Gastrocnemius medialis (tissue), 4 donors: ENCODE measurements at regions not wholly inside any gene's neighbourhood (a gene's known extent, or its start where the extent isn't known, plus 50 kb on each side); places are given as distances from the start of the nearest gene placed in this dataset.

ENCODE experiments used
- ATAC-seq, 2 donors: fragments of 150-250 bp; one replicate each; pipeline ENCODE4 v1.9.1; 2016
- DNase-seq, 2 donors: peaks; one replicate each; pipeline ENCODE4 v3.0.0-alpha.2; 2019
- H3K27ac ChIP-seq, 4 donors: fragments of 200-600 bp; sonication (generic); 1 replicate in 1 of 4; 2 replicates in 3 of 4; pipeline ENCODE4 v1.5.1; 2016 to 2018; ENCODE audit warnings: mild to moderate bottlenecking in 2 of 4, moderate library complexity in 1 of 4
- H3K27me3 ChIP-seq, 3 donors: fragments of 200-600 bp; sonication (generic) in 2 of 3; 1 replicate in 1 of 3; 2 replicates in 2 of 3; pipeline versions ENCODE4 v1.5.1 to v1.6.0; 2016 to 2019; ENCODE audit warnings: mild to moderate bottlenecking in 1 of 3, moderate library complexity in 1 of 3
- H3K36me3 ChIP-seq, 2 donors: fragments of 200-600 bp; sonication (generic) in 1 of 2; one replicate each; pipeline ENCODE4 v1.5.1; 2017 to 2018
- H3K4me1 ChIP-seq, 2 donors: fragments of 200-600 bp; sonication (generic) in 1 of 2; one replicate each; pipeline ENCODE4 v1.5.1; 2016 to 2017; ENCODE audit warnings: mild to moderate bottlenecking in 2 of 2
- H3K4me3 ChIP-seq, 4 donors: fragments of 200-600 bp; sonication (generic) in 3 of 4; 1 replicate in 1 of 4; 2 replicates in 3 of 4; pipeline ENCODE4 v1.5.1; 2016 to 2019; ENCODE audit warnings: mild to moderate bottlenecking in 2 of 4
- H3K9me3 ChIP-seq, 3 donors: fragments of 200-600 bp; sonication (generic) in 2 of 3; 1 replicate in 1 of 3; 2 replicates in 2 of 3; pipeline ENCODE4 v1.5.1; 2016 to 2019
- POLR2A ChIP-seq, 2 donors: fragments of 450-650 bp; IDR thresholded peaks; one replicate each; pipeline ENCODE4 v1.6.1; 2017; ENCODE audit warnings: antibody characterized with exemption in 2 of 2, mild to moderate bottlenecking in 2 of 2, moderate library complexity in 2 of 2
- in situ Hi-C, 4 donors: fragments of 200-750 bp; cut with MboI; loops; one replicate each; pipeline versions ENCODE4 v1.15.0 to v1.8.0; 2017; ENCODE audit warnings: low sequenced_read_pairs in 4 of 4
- intact Hi-C: fragments of 100-400 bp; cut with DNase I; formaldehyde crosslinking; loops from one replicate; pipeline ENCODE4 v1.15.1; 2023; ENCODE audit warnings: low total_unique reads
- TF ChIP-seq, protein P1 (sequence below), 5 experiments: fragments of 450-650 bp in 3 of 5; fragments of 200-600 bp in 2 of 5; sonication (generic) in 2 of 5; IDR thresholded peaks in 4 of 5; conservative IDR thresholded peaks in 1 of 5; 1 replicate in 4 of 5; 2 replicates in 1 of 5; pipeline ENCODE4 v1.5.1; 2016 to 2019; ENCODE audit warnings: antibody characterized with exemption in 5 of 5, mild to moderate bottlenecking in 3 of 5, moderate library complexity in 3 of 5

DNA sequence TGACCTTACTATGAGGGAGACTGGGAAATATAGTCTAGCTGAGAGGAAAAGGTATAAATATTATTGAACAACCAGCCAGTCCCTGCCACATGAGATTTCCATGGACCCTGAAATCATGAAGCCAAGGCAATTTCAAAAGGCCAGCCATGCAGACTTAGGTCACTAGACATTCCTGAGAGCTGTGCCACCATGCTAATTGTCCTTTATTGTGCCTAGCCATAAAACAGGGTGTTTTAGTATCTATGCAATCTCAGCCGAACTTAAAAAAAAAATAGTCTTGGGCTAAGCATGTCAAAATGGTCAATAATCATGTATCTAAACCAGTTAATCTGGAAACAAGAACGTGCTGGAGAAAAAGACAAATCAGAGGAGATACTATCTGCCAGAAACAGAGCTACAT lies 269.5 kb downstream of the LNPK start:
- ATAC-seq = no peak
- H3K9me3 ChIP-seq = no peaks in the 10 kb centered on the region
- H3K4me3 ChIP-seq = no peak overlapping the region
- intact Hi-C loops = no loop called here
- H3K36me3 ChIP-seq = no peaks in the 10 kb centered on the region
- no peaks in the 10 kb centered on the region for H3K4me1 ChIP-seq
- no peak for TF ChIP-seq POLR2A (IDR thresholded peaks at IDR 0.05)
- TF ChIP-seq, protein P1, sequence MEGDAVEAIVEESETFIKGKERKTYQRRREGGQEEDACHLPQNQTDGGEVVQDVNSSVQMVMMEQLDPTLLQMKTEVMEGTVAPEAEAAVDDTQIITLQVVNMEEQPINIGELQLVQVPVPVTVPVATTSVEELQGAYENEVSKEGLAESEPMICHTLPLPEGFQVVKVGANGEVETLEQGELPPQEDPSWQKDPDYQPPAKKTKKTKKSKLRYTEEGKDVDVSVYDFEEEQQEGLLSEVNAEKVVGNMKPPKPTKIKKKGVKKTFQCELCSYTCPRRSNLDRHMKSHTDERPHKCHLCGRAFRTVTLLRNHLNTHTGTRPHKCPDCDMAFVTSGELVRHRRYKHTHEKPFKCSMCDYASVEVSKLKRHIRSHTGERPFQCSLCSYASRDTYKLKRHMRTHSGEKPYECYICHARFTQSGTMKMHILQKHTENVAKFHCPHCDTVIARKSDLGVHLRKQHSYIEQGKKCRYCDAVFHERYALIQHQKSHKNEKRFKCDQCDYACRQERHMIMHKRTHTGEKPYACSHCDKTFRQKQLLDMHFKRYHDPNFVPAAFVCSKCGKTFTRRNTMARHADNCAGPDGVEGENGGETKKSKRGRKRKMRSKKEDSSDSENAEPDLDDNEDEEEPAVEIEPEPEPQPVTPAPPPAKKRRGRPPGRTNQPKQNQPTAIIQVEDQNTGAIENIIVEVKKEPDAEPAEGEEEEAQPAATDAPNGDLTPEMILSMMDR (IDR thresholded peaks at IDR 0.05 in 4 of 5, conservative IDR thresholded peaks at IDR 0.05 in 1 of 5) = no peak
- in situ Hi-C loops = no loop called here
- no peak overlapping the region for H3K27ac ChIP-seq
- DNase-seq = no peak
- no peaks in the 10 kb centered on the region for H3K27me3 ChIP-seq

DNA sequence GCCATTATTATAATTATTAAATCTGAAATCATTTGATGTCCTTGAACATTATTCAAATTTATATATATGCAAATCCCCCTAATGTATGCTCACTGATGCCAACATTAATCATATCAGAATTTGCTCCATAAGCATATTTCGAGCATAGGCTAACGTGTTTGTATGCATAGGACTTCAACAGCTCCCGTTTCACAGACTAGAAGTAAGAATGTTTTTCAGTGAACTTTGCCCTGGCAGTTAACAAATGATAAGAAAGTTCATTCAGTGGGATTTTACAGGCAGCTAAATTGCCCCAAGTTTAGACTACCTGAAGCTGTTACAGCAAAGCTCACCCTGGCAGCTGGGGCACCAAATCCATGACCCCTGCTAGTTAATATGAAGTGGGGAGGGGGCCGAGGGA lies 272.0 kb downstream of the LNPK start:
- DNase-seq = no peak
- H3K27me3 ChIP-seq = no peaks in the 10 kb centered on the region
- no peaks in the 10 kb centered on the region for H3K4me1 ChIP-seq
- H3K27ac ChIP-seq = no peak overlapping the region
- H3K36me3 ChIP-seq = no peaks in the 10 kb centered on the region
- ATAC-seq = no peak
- no peaks in the 10 kb centered on the region for H3K9me3 ChIP-seq
- intact Hi-C loops (no loop called here), in situ Hi-C loops (no loop called here)
- TF ChIP-seq, protein P1 (IDR thresholded peaks at IDR 0.05 in 4 of 5, conservative IDR thresholded peaks at IDR 0.05 in 1 of 5) = no peak
- no peak for TF ChIP-seq POLR2A (IDR thresholded peaks at IDR 0.05)
- no peak overlapping the region for H3K4me3 ChIP-seq

DNA sequence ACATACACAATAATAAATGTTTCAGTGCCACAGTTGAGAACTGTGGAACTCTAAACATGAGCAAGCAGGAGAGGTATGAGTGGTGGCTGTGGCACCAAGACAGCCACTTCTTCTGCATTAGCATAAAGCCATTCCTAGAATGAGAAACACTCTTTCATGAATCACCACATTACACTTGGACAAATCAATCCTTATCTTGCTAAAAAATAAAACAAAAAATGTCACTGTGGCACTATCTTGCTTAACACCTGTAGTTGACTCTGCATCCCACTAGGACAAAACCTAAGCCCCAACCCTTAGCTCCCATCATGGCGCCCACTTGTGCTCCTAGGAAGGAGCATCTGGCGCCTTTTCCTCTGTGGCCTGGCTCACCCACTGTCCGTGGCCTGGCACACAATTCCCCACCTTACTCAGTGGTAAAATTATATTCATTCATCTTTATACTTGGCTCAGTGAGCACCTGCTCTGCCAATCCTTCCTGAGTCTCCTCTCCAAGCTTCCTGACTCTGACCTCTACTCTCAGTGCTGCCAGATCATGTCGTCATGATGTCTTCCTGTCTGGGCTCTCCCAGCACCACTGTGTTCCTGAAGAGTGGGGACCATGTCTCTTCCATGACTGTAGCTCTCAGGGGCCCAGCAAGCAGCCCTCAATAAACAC lies 272.9 kb downstream of the LNPK start:
- in situ Hi-C loops = no loop called here
- ATAC-seq = no peak
- DNase-seq = no peak
- no peaks in the 10 kb centered on the region for H3K4me1 ChIP-seq
- intact Hi-C loops = no loop called here
- no peaks in the 10 kb centered on the region for H3K36me3 ChIP-seq
- no peak overlapping the region for H3K4me3 ChIP-seq
- TF ChIP-seq, protein P1 (IDR thresholded peaks at IDR 0.05 in 4 of 5, conservative IDR thresholded peaks at IDR 0.05 in 1 of 5) = no peak
- TF ChIP-seq POLR2A (IDR thresholded peaks at IDR 0.05) = no peak
- no peaks in the 10 kb centered on the region for H3K27me3 ChIP-seq
- no peaks in the 10 kb centered on the region for H3K9me3 ChIP-seq
- no peak overlapping the region for H3K27ac ChIP-seq

DNA sequence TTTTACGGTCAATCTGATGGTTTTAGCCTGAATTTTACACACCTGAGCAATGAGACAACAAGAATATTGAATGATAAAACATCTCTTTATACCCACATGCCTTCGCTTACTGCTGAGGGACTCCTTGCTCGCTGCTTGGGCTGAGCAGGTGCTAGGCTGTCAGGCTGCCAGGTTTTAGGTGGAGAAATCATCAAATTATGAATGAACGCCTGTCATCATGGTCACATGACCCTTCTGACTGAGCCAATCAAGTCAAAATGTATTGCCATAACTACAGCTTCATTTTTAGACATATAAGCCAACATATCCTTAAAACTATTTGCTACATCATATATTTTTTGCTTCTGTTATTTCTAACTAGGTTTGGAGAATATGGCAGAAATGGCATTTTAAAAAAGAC lies 274.0 kb downstream of the LNPK start:
- in situ Hi-C loops = no loop called here
- Histone ChIP-seq H3K36me3 (no peaks in the 10 kb centered on the region), H3K27me3 (no peaks in the 10 kb centered on the region), H3K9me3 (no peaks in the 10 kb centered on the region), H3K27ac (no peak overlapping the region), H3K4me3 (no peak overlapping the region), H3K4me1 (no peaks in the 10 kb centered on the region)
- TF ChIP-seq POLR2A (IDR thresholded peaks at IDR 0.05) = no peak
- TF ChIP-seq, protein P1 (IDR thresholded peaks at IDR 0.05 in 4 of 5, conservative IDR thresholded peaks at IDR 0.05 in 1 of 5) = no peak
- no peak for DNase-seq
- intact Hi-C loops = no loop called here
- no peak for ATAC-seq

DNA sequence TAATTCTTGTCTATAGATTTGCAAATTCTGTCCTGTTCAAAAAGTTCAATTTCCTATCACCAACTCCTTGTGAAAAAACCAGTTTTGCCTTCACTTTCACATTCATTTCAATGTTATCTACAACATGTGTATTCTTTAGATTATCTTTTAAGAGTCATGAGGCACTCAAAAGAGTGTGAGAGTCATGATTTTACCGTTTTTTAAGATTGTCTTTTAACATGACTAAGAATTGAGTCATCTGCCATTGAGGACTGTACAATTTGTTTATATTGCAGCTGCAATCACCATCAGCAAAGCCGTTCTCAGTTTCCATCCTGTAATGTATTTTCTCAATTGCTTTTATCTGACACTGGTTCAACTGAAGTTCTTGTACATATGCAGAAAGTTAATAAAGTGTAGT lies 275.8 kb downstream of the LNPK start:
- in situ Hi-C loops (no loop called here), intact Hi-C loops (no loop called here)
- Histone ChIP-seq H3K9me3 (no peaks in the 10 kb centered on the region), H3K27me3 (no peaks in the 10 kb centered on the region), H3K36me3 (no peaks in the 10 kb centered on the region), H3K4me3 (no peak overlapping the region), H3K4me1 (no peaks in the 10 kb centered on the region), H3K27ac (no peak overlapping the region)
- TF ChIP-seq, protein P1 (IDR thresholded peaks at IDR 0.05 in 4 of 5, conservative IDR thresholded peaks at IDR 0.05 in 1 of 5) = no peak
- TF ChIP-seq POLR2A (IDR thresholded peaks at IDR 0.05) = no peak
- ATAC-seq = no peak
- DNase-seq = no peak
